SU-DHL-6 (cell line): ENCODE measurements at regions not wholly inside any gene's neighbourhood (a gene's known extent, or its start where the extent isn't known, plus 50 kb on each side); places are given as distances from the start of the nearest gene placed in this dataset.

Experiments used
- CTCF ChIP-seq: fragments of 200-600 bp; sonication (generic); IDR thresholded peaks from one replicate; pipeline ENCODE4 v1.5.1; 2017; ENCODE audit warnings: antibody characterized with exemption, mild to moderate bottlenecking, low read length, moderate library complexity; ENCODE audit not compliant: insufficient read depth, poor library complexity, severe bottlenecking
- EZH2phosphoT487 ChIP-seq: fragments of 200-600 bp; sonication (generic), shearing (Covaris generic); conservative IDR thresholded peaks from 2 replicates; pipeline ENCODE4 v1.6.1; 2018; ENCODE audit warnings: mild to moderate bottlenecking, antibody characterized with exemption, low read length, moderate library complexity, mixed read lengths

GRCh38 chr1:30656171-30656940 is 67.0 kb downstream of the MATN1 start:
- TF ChIP-seq EZH2phosphoT487 (no peak), CTCF (no peak)
